Mesothelial cell of epicardium (in vitro differentiated cells): ENCODE measurements at regions not wholly inside any gene's neighbourhood (a gene's known extent, or its start where the extent isn't known, plus 50 kb on each side); places are given as distances from the start of the nearest gene placed in this dataset.

Source experiments
- DNase-seq, 2 experiments: peaks; one replicate each; pipeline ENCODE4 v3.0.0; 2021; ENCODE audit warnings: low spot score in 2 of 2; ENCODE audit not compliant: unreplicated experiment in 2 of 2
- H3K27ac Mint-ChIP-seq: 2 replicates; pipeline ENCODE4 v1.8.0; 2021; ENCODE audit warnings: mixed read lengths
- H3K27me3 Mint-ChIP-seq: 2 replicates; pipeline ENCODE4 v1.8.0; 2021; ENCODE audit warnings: low read depth, mixed read lengths
- H3K36me3 Mint-ChIP-seq: 2 replicates; pipeline ENCODE4 v1.8.0; 2021; ENCODE audit warnings: mixed read lengths
- H3K4me1 Mint-ChIP-seq: 2 replicates; pipeline ENCODE4 v1.8.0; 2021; ENCODE audit warnings: mixed read lengths
- H3K4me3 Mint-ChIP-seq: 2 replicates; pipeline ENCODE4 v1.8.0; 2021; ENCODE audit warnings: mild to moderate bottlenecking, moderate library complexity, mixed read lengths
- H3K9me3 Mint-ChIP-seq: 2 replicates; pipeline ENCODE4 v1.8.0; 2021; ENCODE audit warnings: mixed read lengths
- CTCF ChIP-seq: fragments of 200-600 bp; sonication (generic); IDR thresholded peaks from one replicate; pipeline ENCODE4 v1.5.0; 2021; ENCODE audit warnings: antibody characterized with exemption; ENCODE audit not compliant: unreplicated experiment

GRCh38 chr1:103905363-103905762 is 155.7 kb downstream of the AMY1C start:
- Mint-ChIP-seq H3K4me3 (no peak overlapping the region), H3K27ac (no peak overlapping the region), H3K36me3 (no peaks in the 10 kb centered on the region), H3K27me3 (no peaks in the 10 kb centered on the region), H3K4me1 (no peaks in the 10 kb centered on the region), H3K9me3 (peaks cover 26% of the 10 kb centered on the region)
- TF ChIP-seq CTCF = no peak
- DNase-seq = no peak

GRCh38 chr1:103911450-103911849 is 161.8 kb downstream of the AMY1C start:
- Mint-ChIP-seq H3K36me3 (no peaks in the 10 kb centered on the region), H3K27me3 (no peaks in the 10 kb centered on the region), H3K9me3 (peaks cover 6% of the 10 kb centered on the region), H3K4me3 (no peak overlapping the region), H3K27ac (no peak overlapping the region), H3K4me1 (no peaks in the 10 kb centered on the region)
- DNase-seq = no peak
- TF ChIP-seq CTCF = no peak

GRCh38 chr1:103917795-103918194 is 168.1 kb downstream of the AMY1C start:
- no peaks in the 10 kb centered on the region for H3K27me3 Mint-ChIP-seq

GRCh38 chr1:103931891-103932290 is 182.2 kb downstream of the AMY1C start:
- no peak overlapping the region for H3K4me3 Mint-ChIP-seq

More at GRCh38 chr1:103917795-103918194, 168.1 kb downstream of the AMY1C start:
- H3K4me1 Mint-ChIP-seq = no peaks in the 10 kb centered on the region
- peaks cover 19% of the 10 kb centered on the region for H3K9me3 Mint-ChIP-seq
- no peak for DNase-seq
- H3K27ac Mint-ChIP-seq = no peak overlapping the region
- no peak overlapping the region for H3K4me3 Mint-ChIP-seq
- no peak for TF ChIP-seq CTCF
- no peaks in the 10 kb centered on the region for H3K36me3 Mint-ChIP-seq

GRCh38 chr1:103937763-103938357 is 188.2 kb downstream of the AMY1C start:
- H3K27me3 Mint-ChIP-seq = no peaks in the 10 kb centered on the region
- H3K9me3 Mint-ChIP-seq = peaks cover 11% of the 10 kb centered on the region
- no peaks in the 10 kb centered on the region for H3K4me1 Mint-ChIP-seq
- H3K36me3 Mint-ChIP-seq = no peaks in the 10 kb centered on the region
- H3K4me3 Mint-ChIP-seq = no peak overlapping the region
- no peak overlapping the region for H3K27ac Mint-ChIP-seq
- no peak for TF ChIP-seq CTCF
- DNase-seq = no peak

More at GRCh38 chr1:103931891-103932290, 182.2 kb downstream of the AMY1C start:
- Mint-ChIP-seq H3K4me1 (no peaks in the 10 kb centered on the region), H3K36me3 (no peaks in the 10 kb centered on the region), H3K27ac (no peak overlapping the region), H3K27me3 (no peaks in the 10 kb centered on the region), H3K9me3 (peaks cover 27% of the 10 kb centered on the region)
- TF ChIP-seq CTCF = no peak
- DNase-seq = no peak

GRCh38 chr1:103941086-103941485 is 191.4 kb downstream of the AMY1C start:
- Mint-ChIP-seq H3K4me3 (no peak overlapping the region), H3K9me3 (peaks cover 6% of the 10 kb centered on the region), H3K4me1 (no peaks in the 10 kb centered on the region), H3K27ac (no peak overlapping the region), H3K36me3 (no peaks in the 10 kb centered on the region), H3K27me3 (peaks cover 3% of the 10 kb centered on the region)
- TF ChIP-seq CTCF = no peak
- no peak for DNase-seq
